ENCODE measurements at regions not wholly inside any gene's neighbourhood (a gene's known extent, or its start where the extent isn't known, plus 50 kb on each side); places are given as distances from the start of the nearest gene placed in this dataset.
A peak's percentile ranks its signal among the peaks of the same experiment; 100 is the strongest.

DNA sequence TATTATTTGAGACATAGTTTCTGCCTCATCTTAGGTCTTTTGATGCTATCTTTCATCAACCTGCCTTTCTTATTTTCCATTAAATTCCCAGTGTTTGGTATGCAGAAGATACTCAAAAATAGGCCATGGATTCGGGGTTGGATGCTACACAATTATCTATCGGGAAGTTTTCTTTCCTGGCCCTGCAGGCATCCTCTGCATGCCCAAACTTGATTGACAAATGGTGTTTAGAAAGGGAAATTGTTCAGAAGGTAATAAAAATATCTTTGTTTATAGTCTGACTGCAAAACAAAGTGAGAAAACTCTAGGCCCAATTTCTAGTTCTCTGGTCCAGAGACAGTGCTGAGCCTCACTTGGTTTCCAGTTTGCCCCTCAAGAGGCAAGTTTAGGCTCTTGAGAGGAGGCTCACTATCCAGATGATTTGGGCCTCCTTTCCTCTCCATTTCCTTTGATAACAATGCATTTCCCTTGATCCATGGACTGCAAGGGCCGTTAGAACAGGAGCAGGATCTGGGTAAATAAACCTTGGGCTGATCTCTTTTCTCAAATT lies 157.1 kb upstream of the DPH6 start:
- no peak for DNase-seq (ENCODE audit: extremely low spot score in 2 of 2)
- Histone ChIP-seq H3K4me1 (peaks cover 8% of the 10 kb centered on the region), H3K9me3 (no peaks in the 10 kb centered on the region), H3K27ac (no peak overlapping the region), H3K27me3 (no peaks in the 10 kb centered on the region), H3K4me3 (no peak overlapping the region), H3K36me3 (no peaks in the 10 kb centered on the region)
- intact Hi-C loops (cut with DNase I), result no loop called here
- TF ChIP-seq POLR2A (IDR thresholded peaks at IDR 0.05) (no peak), POLR2AphosphoS5 (IDR thresholded peaks at IDR 0.05; ENCODE audit: insufficient read depth in 1 of 2, low read depth in 1 of 2) (no peak)
- TF ChIP-seq, protein P1, sequence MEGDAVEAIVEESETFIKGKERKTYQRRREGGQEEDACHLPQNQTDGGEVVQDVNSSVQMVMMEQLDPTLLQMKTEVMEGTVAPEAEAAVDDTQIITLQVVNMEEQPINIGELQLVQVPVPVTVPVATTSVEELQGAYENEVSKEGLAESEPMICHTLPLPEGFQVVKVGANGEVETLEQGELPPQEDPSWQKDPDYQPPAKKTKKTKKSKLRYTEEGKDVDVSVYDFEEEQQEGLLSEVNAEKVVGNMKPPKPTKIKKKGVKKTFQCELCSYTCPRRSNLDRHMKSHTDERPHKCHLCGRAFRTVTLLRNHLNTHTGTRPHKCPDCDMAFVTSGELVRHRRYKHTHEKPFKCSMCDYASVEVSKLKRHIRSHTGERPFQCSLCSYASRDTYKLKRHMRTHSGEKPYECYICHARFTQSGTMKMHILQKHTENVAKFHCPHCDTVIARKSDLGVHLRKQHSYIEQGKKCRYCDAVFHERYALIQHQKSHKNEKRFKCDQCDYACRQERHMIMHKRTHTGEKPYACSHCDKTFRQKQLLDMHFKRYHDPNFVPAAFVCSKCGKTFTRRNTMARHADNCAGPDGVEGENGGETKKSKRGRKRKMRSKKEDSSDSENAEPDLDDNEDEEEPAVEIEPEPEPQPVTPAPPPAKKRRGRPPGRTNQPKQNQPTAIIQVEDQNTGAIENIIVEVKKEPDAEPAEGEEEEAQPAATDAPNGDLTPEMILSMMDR (IDR thresholded peaks at IDR 0.05), result no peak

DNA sequence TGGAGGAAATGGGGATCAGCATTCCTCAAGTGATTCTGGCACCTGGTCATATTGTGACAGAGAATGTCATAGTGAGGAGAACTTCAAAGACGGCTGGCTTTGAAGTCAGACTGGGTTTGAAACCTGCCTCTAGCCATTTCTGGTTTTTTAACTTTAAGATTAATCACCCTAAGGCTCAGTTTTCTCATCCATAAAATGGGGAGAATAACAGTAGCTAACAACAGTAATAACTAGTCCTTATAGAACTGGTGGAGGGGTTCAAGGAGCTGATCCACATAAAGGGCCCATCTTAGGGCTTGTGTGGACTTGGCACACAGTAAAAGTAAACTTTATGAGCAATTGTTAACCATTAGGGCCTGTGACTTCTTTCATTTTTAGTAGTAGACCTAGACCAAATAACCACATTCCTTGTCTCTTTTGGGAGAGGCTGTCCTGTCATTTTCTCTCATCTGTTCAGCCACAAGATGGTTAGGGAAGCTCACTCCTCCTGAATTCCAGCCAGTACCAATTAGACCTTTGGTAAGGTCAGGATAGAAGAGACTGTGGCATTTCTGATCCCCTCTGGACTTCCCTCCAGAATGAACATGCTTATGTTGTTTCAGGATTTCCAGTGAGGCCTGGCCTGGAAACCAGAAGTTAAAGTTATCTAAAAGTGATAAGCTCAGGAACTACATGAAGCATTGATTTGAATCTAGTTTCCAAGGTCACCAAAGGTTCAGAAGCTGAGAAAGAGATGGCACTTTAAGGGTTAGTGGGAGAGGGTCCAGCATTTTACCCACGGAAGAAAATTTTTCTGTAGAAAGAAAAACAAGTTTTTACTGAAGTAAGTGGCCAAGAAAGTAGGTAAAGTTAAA lies 159.3 kb upstream of the DPH6 start:
- Histone ChIP-seq H3K36me3 (no peaks in the 10 kb centered on the region), H3K4me3 (no peak overlapping the region), H3K4me1 (peaks cover 10% of the 10 kb centered on the region), H3K9me3 (no peaks in the 10 kb centered on the region), H3K27ac (peak overlapping the region; percentile 49), H3K27me3 (no peaks in the 10 kb centered on the region)
- intact Hi-C loops (cut with DNase I), result no loop called here
- DNase-seq (ENCODE audit: extremely low spot score in 2 of 2), result no peak
- TF ChIP-seq, protein P1 (IDR thresholded peaks at IDR 0.05), result no peak
- no peak for TF ChIP-seq POLR2AphosphoS5 (IDR thresholded peaks at IDR 0.05; ENCODE audit: insufficient read depth in 1 of 2, low read depth in 1 of 2)
- TF ChIP-seq POLR2A (IDR thresholded peaks at IDR 0.05), result no peak

DNA sequence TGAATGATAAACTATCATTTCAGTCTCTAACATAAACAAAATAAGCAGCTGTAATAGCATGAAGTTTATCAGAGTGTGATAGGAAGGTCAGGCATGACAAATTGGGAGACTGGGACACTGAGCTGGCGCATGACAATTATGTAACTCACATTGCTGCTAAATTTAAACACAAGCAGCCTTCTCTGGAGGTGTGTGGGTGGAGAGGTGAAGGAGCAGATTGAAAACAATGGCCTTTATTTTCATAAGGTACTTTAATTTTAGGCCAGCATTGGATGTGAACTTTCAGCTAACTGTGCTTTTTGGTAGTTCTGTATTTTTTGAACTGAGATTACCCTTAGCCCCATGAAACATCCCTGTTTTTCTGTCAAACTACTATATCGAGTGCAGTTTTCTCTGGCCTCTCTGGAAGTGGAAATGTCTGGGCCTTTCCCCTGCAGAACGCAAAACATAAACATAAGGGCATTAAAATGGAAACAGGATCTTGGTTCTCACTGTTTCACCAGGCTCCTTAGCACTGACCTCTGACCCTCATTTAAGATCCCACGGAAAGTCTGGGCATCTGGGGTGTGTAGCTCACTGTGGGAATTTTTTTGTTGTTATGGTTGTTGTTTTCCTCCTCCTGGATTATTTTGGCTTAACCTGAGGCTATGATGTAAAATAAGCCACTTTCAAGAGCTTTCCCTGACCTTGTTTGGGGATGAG lies 160.1 kb upstream of the DPH6 start:
- H3K36me3 ChIP-seq, result no peaks in the 10 kb centered on the region
- H3K27me3 ChIP-seq, result no peaks in the 10 kb centered on the region
- H3K4me3 ChIP-seq, result no peak overlapping the region
- peaks cover 13% of the 10 kb centered on the region for H3K4me1 ChIP-seq
- peak overlapping the region; percentile 49 for H3K27ac ChIP-seq
- DNase-seq (ENCODE audit: extremely low spot score in 2 of 2), result no peak
- peak in 1 of 2 donors; percentile 54 for TF ChIP-seq POLR2AphosphoS5 (IDR thresholded peaks at IDR 0.05; ENCODE audit: insufficient read depth in 1 of 2, low read depth in 1 of 2)
- TF ChIP-seq, protein P1 (IDR thresholded peaks at IDR 0.05), result no peak
- no peaks in the 10 kb centered on the region for H3K9me3 ChIP-seq
- intact Hi-C loops (cut with DNase I), result no loop called here

DNA sequence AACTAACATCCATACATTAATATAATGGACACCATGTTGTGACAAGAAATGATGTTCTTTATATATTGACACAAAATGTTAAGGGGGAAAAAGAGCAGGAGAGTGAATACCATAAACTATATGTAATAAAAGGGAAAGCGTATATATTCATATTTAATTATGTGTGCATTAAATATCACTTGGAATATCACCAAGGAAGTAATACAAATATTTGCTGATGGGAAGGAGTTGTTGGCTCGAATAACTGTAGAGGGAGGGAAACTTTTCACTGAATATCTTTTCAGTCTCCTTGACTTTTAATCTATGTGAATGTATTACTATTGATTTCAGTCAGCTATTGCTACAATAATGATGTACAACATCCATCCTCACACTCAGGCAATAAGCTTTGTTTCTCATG lies 167.0 kb upstream of the DPH6 start:
- peaks cover 5% of the 10 kb centered on the region for H3K4me1 ChIP-seq
- intact Hi-C loops (cut with DNase I), result no loop called here
- no peaks in the 10 kb centered on the region for H3K9me3 ChIP-seq
- H3K27me3 ChIP-seq, result no peaks in the 10 kb centered on the region
- DNase-seq (ENCODE audit: extremely low spot score in 2 of 2), result no peak
- TF ChIP-seq, protein P1 (IDR thresholded peaks at IDR 0.05), result no peak
- TF ChIP-seq POLR2AphosphoS5 (IDR thresholded peaks at IDR 0.05; ENCODE audit: insufficient read depth in 1 of 2, low read depth in 1 of 2) (no peak), POLR2A (IDR thresholded peaks at IDR 0.05) (no peak)
- no peak overlapping the region for H3K4me3 ChIP-seq
- no peak overlapping the region for H3K27ac ChIP-seq
- H3K36me3 ChIP-seq, result no peaks in the 10 kb centered on the region

Measured in vagina (tissue), 2 donors.